ENCODE measurements at regions not wholly inside any gene's neighbourhood (a gene's known extent, or its start where the extent isn't known, plus 50 kb on each side); places are given as distances from the start of the nearest gene placed in this dataset.
"Not testable (repeated sequence)": the region's sequence is repeated elsewhere in the genome, so short reads cannot be mapped to it uniquely, and the experiment has no call there.

DNA sequence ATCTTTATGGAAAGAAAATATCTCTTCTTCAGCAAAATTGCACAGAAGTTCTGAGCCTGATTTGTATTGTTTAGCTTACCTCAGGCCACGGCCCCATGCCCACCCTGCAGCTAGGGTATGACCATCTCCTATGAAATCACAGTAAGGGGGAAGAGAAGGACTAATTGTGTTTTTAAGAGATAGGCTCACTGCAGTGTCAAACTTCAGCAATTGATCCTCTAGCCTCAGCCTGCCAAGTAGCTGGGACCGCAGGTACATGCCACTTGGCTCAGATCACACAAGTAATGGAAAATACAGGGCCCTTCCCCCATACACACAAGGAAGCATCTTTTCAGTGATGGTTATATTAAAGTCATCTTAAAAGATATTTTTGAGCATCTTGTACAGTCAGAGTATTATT lies 60.0 kb downstream of the DMAC1 start:
- DNase-seq (ENCODE audit: low spot score), result no peak

DNA sequence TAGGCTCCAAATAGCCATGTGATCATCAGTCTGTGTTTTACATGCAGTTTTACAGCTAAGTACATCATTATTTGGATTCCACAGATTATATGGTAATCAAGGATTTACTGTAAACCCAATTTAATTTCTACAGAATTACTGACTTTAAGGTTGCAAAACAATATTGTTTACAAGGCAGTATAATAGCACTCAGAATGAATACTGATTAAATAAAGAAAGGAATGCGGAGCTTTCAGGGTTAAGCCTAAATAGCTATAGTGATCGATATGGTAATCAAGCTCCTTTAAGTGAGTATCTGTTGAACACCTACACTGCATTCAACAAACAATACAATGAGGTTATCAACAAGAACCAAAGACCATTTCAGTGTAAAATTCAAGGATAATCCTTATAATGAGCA lies 64.3 kb downstream of the DMAC1 start:
- DNase-seq (ENCODE audit: low spot score), result no peak

DNA sequence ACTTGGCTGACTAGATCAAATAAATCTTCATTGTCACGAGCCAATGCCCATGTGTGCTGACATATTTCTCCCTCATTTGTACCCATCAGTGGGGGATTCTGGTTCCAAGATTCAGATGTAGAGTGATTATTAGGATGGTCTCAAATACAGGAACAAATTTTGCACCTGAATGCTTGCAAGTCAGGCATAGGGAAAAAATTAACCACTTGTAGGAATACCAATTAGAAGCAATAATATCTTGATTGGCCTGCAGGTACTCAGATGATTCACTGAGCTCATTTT lies 69.5 kb downstream of the DMAC1 start:
- no peak for DNase-seq (ENCODE audit: low spot score)

DNA sequence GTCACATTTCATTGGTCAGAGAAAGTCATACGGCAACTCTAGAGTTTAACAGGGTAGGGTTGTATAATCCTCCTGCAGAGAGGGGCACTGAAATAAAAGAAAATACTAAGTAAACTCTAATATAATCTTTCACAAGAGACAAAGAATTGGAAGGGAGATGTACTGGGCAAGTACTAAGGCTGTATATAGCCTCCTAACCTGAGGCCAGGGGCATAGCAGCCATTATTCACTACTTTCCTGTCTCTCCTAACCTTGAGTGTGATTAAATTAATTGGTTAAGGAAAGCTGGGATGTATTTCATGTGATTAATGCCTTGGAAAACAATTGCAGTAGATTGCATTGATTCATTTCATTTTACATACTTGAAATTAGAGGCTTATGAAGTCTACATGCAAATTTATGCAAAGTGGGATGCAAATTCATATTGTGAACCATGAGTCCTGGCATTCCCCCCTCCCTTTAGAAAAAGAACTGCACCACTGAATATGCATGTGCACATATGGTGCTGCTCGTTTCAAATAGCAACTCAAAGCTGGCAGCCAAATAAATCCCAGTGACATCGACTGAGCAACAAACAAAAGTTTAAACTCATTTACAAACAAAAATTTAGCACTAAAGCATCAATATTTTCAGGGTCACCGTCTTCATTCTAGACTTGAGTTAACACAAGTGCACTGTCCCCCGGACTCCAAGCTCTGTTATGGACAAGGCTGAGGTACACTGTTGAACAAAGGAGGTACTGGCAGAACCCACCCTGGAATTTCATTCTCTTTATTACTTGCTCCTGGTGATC lies 70.0 kb downstream of the DMAC1 start:
- no peak for DNase-seq (ENCODE audit: low spot score)

DNA sequence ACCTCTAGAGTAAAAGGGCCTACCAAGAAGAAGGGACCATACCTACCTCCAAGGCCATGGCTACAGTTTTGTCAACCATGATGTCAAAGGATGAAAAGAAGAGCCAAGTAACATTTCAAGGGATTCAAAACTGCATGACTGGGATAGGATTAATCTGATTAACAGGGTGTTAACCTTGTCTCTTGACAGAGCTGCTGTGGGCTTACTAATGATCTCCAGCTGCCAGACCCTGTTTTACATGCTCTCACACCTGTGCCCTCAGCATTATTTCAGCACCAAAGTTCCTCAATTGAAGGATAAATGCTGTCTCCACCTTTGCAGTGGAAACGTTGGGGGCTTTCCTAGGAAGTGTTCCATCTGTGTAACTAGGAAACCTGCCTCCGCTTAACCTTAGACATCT lies 78.3 kb downstream of the DMAC1 start:
- DNase-seq (ENCODE audit: low spot score), result no peak

DNA sequence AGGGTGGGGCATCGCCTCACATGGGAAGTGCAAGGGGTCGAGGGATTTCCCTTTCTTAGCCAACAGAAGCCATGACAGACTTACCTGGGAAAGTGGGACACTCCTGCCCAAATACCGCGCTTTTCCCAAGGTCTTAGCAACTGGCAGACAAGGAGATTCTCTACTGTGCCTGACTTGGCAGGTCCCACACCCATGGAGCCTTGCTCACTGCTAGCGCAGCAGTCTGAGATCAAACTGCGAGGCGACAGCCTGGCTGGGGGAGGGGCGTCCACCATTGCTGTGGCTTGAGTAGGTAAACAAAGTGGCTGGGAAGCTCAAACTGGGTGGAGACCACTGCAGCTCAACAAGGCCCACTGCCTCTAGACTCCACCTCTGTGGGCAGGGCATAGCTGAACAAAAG lies 86.5 kb downstream of the DMAC1 start:
- DNase-seq (ENCODE audit: low spot score), result not testable (repeated sequence)

DNA sequence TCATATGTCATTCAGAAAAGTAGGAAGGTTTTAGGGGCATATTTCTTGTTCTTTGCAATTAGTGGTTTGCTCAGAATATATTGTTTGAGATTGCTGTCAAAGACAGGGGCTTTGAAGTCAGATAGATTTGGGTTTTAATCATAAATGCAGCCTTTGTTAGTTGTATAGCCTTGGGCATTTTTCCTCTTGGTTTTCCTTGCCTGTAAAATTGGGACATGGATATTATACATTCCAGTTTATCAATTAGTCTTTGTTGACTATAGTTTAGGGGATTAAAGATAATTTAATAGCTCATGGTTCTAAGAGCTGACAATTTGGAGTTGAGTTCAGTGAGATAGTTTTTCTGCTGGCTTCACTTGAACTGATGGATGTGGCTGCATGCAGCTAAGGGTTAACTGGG lies 88.9 kb downstream of the DMAC1 start:
- DNase-seq (ENCODE audit: low spot score), result no peak

DNA sequence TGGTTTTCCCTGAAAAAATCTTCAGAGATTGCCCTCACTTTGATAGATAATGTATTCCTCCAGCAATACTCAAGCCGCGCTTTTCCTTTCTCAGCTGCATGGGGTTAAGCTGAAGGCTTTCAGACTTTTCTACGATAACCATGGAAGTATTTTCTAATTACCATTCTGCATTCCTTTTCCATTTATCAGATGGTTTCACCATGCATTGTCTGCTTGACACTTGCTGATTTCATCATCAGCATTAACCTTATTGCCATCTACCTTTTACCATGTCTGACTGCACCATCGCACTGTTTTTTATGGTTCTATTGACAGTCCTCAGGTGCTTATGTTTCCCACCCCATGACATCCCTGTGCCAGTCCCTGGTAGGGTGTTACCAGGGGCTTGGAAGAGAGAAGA lies 91.6 kb downstream of the DMAC1 start:
- no peak for DNase-seq (ENCODE audit: low spot score)

DNA sequence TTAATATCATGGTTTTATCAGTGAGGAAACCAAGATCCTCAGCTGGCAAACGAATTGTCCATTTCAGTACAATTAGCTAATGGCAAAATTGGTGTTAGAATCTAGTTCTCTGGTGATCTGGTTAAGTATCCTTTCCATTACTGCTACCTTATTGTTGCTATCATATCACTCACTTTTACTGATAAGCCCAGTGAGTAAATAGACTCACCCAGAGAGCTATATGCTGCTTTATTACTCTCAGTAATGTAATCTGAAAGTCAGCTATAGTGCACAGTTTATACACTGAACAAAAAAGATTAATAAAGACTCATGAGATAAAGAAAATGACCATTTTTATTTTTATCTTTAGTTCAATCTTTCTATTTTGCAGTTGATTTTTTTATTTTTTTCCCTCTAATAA lies 95.0 kb downstream of the DMAC1 start:
- DNase-seq (ENCODE audit: low spot score), result no peak

DNA sequence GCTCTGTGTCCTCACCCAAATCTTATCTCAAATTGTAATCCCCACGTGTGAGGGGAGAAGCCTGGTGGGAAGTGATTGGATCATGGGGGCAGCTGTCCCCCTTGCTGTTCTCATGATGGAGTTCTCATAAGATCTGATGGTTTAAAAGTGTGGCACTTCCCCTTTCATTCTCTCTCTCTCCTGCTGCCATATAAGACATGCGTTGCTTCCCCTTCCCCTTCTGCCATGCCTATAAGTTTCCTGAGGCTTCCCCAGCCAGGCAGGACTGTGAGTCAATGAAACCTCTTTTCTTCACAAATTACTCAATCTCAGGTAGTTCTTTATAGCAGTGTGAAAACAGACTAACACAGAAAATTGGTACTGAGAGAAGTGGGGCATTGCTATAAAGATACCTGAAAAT lies 107.7 kb downstream of the DMAC1 start:
- DNase-seq (ENCODE audit: low spot score), result no peak

DNA sequence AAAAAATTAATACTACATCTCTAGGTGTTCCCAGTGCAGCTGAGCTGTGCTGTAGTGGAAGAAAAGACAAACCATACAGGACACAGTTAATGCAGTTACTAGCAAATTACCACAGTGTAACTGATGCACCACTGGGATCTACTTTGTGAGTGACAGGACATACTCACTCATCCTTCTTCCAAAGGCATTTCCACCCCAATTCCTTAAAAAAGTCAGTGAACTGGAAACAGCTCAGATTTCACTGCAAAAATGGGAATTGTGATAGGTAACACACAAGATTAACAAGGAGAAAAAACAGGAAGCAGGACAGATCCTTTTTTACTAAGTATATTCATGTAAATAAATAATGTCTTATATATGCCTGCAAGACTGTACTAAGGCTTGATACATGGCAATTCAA lies 109.6 kb downstream of the DMAC1 start:
- no peak for DNase-seq (ENCODE audit: low spot score)

DNA sequence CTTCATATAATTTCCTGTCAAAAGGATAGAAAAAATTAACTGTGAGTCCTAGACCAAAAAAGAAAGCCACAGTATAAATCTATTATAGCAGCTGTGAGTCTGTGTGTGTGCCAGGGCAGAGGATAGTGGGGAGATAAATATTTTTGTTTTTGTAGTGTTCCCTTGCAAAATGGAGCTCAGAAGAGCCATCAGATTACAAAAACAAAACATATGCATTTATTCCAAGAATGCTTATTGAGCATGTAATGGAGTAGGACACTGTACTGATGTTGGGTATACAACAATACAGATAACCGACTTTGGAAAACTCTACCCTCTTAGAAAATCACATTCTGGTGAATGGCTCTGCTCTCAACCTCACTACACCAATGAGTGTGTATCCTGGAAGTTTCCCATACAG lies 111.0 kb downstream of the DMAC1 start:
- no peak for DNase-seq (ENCODE audit: low spot score)

DNA sequence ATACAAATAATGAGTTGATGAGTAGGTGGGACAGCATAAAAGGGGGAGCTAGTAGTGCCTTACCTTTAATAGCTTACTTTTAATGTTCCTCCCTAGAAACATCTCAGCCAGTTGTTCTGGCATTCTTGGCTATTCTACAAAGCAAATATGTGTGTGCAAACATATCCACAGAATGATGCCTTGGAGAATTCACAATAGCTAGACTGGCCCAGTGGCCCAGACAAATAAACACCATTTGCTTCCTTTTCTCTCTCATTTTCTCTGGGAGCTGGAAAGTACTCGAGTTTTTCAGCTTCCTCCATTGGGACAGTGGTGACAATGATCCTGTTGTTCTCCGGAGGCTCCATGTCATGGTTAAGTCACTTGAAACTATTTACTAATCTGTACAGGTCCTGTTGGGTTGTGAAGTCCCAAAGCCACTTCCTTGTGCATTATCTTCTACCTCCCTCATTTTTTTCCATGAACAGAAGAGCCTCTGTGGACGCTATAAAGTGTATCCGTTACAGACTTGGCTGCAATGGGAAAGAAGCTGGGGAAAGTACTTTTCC lies 122.9 kb downstream of the DMAC1 start:
- no peak for DNase-seq (ENCODE audit: low spot score)

DNA sequence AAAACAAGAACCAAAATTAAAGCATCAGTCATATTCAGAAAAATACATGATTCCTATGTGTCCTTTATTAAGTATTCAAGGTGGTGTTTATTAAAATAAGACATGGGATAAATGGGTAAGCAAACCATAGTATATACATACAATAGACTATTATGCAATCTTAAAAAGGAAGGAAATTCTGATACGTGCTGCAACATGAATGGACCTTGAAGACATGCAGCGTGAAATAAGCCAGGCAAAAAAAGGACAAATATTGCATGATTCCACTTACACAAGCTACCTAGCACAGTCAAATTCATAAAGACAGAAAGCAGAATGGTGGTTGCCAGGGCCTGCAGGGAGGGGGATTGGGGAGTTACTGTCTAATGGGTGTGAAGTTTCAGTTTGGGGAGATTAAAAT lies 127.7 kb downstream of the DMAC1 start:
- no peak for DNase-seq (ENCODE audit: low spot score)

DNA sequence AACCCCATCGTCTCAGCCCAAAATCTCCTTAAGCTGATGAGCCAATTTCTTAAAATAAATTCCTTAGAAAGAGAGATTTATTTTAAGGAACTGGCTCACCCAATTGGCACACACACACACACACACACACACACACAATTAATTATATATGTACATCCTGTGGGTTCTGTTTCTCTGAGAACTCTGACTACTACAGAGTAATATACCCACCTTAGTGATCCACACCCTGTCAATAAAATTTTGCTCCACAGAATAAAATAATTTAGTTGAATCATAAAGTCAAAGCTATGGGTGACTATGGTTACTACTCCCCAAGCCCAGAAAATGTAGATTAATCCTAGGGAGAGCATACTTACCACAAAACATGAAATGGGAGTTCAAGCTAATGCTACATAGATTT lies 131.0 kb downstream of the DMAC1 start:
- DNase-seq (ENCODE audit: low spot score), result no peak

DNA sequence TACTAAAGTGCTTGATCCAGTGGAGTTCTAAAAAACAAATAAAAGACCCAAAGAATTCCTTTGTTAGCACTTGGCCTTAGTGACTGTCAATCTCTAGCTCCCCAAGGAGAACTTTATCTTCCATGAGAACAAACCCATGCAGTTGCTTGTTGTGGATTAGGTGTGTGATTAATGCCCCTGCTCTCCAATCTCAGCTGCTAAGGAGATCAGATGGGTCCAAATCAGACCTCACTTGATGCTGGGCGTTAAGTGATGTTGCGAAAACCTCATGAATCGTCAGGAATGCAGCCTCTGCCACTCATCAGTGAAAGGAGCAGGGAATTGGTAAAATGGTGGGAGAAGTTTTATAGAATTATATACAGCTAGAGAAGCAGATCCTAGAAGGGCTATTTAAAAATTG lies 133.7 kb downstream of the DMAC1 start:
- no peak for DNase-seq (ENCODE audit: low spot score)

DNA sequence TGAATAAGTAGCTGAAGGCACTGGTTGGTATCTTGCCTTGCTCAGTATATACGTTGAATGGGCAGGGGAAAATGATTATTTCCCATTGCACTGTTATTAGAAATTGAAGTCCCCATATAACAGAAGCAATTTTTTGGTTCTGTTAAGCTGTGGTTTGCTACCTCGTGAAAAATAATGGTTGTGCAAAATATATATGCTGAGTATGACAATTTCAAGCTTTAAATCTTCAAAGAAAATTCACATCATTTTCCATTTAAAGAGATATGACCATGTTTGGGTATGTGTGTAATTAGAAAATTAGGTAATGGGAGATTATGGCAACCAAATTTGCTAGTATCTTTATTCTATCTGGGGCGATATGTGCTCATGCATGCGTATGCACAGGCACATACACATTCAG lies 139.8 kb downstream of the DMAC1 start:
- DNase-seq (ENCODE audit: low spot score), result no peak

DNA sequence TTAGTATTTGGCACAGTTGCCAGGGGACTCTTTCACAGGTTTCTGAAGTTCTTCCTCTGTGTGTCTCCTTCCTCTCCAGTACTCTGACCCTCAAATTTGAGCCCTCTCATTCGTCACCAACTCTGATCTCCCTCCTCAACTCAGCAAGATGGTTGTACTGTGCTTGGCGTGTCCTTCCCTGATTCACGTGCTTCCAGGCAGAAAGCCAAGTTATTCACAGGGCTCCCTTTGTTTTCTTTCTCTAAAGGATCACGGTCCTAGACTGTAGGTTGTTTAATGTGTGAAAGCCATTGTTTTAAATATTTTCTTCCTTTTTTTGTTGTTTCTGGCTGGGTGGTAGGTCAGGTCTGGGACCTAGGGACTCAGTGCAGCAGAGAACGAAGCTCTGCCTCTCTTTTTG lies 142.9 kb downstream of the DMAC1 start:
- no peak for DNase-seq (ENCODE audit: low spot score)

DNA sequence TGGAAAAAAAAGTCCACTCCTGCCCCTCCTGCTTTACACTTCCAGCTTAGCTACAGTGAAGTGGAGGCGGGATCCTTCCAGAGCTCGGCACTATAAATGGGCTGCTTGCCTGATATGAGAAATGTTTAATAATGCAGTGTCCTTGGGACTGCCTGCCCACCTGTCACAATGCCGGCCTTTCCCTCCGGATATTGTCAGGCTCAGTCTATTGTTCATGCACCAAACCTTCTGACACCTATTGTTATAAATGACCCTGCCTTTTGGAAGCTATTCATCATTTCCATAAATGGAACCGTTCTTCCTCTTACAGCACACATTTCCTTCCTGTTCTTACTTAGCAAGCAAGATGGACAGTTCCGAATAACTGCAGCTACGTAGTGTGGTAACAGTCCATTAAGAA lies 146.3 kb downstream of the DMAC1 start:
- no peak for DNase-seq (ENCODE audit: low spot score)

DNA sequence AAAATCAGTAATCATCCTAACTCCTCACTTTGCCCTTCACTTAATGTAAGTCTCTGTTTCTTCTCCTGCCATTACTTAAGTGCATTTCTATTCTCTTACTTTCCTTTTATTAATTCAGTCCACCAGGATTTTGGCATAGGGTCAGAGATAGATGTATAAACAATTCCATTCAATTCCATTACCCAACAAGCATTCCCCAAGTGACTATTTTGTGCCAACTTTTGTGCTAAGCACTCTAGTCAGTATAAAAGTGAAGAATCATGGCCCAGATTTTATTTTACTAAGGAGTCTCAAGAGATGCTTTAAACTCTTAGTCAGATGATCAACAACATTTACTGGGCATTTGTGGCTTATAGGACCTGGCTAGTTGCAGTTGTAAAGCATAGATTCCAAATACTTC lies 159.3 kb downstream of the DMAC1 start:
- DNase-seq (ENCODE audit: low spot score), result no peak

DNA sequence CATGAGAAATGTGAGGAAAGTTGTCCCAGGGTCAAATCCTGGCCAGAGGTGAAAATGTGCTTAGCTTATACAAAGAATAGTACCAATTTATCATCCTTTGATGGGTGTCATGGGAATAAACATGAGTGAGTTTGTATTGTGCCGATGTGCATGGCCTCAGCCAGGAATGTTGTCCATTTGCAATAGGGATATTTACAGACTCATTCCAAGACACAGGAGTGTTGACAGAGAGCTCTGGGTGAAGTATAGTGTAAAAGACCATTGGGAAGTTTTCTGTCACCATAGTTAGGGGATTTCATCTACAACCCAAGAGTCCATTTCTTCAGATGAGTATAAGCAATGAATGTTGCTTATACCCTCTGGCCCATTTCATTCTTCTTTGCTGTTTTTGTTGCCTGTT lies 160.1 kb downstream of the DMAC1 start:
- no peak for DNase-seq (ENCODE audit: low spot score)

DNA sequence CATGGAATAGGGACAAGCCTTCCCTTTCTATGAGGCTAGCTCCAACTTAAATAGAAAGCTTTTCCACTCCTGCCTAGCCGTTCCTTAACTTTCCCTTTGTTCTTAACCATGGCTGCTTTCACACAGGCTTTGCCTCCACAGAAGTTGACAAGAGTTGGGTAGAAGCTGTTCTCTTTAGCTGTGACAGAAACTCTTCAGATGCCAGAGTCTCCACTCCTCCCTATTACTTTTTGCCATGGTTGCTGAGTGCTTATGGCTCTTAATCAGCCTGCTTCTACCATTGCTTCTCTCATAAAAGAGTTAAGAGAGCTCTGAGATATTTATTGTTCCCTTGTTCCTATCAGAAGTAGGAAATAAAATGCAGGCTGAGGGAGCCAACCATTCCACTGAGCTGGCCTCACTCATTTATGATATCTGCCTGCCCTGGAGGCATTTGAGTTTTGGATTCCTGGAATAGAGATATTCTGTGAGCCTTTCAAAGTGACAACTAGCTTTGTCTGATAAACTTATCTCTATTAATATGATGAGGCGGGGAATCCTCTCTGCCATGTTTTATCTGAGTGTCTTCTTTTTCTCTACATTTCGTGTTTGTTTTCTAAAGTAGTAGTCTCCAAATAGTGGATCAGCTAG lies 162.6 kb downstream of the DMAC1 start:
- no peak for DNase-seq (ENCODE audit: low spot score)

DNA sequence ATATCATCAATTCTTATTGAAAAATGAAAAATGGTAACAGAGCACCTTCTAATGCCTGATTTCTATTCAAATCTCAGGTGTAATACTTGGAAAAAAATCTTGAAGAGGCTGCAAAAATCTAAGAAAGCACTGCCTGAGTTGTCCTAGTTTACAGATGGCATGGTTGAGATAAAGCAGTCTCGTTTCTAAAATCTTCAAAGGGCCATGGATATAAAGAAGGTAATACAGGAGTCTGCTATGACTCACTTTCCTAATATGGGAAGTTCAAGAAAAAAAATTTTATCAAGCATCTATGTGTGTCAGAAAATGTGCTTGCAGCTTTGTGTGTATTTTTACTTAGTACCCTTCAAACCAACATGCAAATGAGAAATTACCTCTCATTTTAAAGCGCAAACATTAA lies 163.3 kb downstream of the DMAC1 start:
- no peak for DNase-seq (ENCODE audit: low spot score)

DNA sequence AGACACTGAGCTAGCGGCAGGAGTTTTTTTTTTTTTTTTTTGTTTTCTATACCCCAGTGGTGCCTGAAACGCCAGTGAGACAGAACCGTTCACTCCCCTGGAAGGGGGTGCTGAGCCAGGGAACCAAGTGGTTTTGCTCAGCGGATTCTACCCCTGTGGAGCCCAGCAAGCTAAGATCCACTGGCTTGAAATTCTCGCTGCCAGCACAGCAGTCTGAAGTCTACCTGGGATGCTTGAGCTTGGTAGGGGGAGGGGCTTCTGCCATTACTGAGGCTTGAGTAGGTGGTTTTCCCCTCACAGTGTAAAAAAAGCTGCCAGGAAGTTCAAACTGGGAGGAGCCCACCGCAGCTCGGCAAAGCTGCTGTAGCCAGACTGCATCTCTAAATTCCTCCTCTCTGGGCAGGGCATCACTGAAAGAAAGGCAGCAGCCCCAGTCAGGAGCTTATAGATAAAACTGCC lies 173.0 kb downstream of the DMAC1 start:
- not testable (repeated sequence) for DNase-seq (ENCODE audit: low spot score)

All from germinal center (tissue), 1 donor.